ENCODE measurements at regions not wholly inside any gene's neighbourhood (a gene's known extent, or its start where the extent isn't known, plus 50 kb on each side); places are given as distances from the start of the nearest gene placed in this dataset.

GRCh38 chr6:62707156-62707555 is 421.1 kb upstream of the KHDRBS2 start:
- no peaks in the 10 kb centered on the region for H3K36me3 ChIP-seq (ENCODE audit: control insufficient read depth in 2 of 3, insufficient read depth in 3 of 3, low read length in 3 of 3)
- no peak overlapping the region for H3K9ac ChIP-seq (ENCODE audit: low read length in 3 of 3)
- H3K4me3 ChIP-seq (ENCODE audit: low read length in 3 of 3), result no peak overlapping the region
- H3K4me1 ChIP-seq (ENCODE audit: control insufficient read depth in 2 of 3, insufficient read depth in 2 of 3, low read depth in 1 of 3, low read length in 3 of 3), result no peaks in the 10 kb centered on the region
- H3K27me3 ChIP-seq (ENCODE audit: control insufficient read depth, insufficient read depth, low read length), result no peaks in the 10 kb centered on the region
- TF ChIP-seq CTCF (IDR thresholded peaks at IDR 0.05; ENCODE audit: borderline replicate concordance, extremely low read depth, insufficient read depth), result no peak
- intact Hi-C loops (cut with DNase I), result no loop called here
- no peaks in the 10 kb centered on the region for H3K9me3 ChIP-seq (ENCODE audit: control insufficient read depth in 2 of 3, insufficient read depth in 1 of 3, low read length in 3 of 3)
- DNase-seq (no peak), FAIRE-seq (no peak)
- H3K27ac ChIP-seq (ENCODE audit: low read depth in 2 of 2, low read length in 2 of 2), result no peak overlapping the region

- Histone ChIP-seq H3K27ac (ENCODE audit: low read depth in 2 of 2, low read length in 2 of 2) (no peak overlapping the region), H3K4me1 (ENCODE audit: control insufficient read depth in 2 of 3, insufficient read depth in 2 of 3, low read depth in 1 of 3, low read length in 3 of 3) (no peaks in the 10 kb centered on the region), H3K9ac (ENCODE audit: low read length in 3 of 3) (no peak overlapping the region), H3K9me3 (ENCODE audit: control insufficient read depth in 2 of 3, insufficient read depth in 1 of 3, low read length in 3 of 3) (peaks cover 0 to 4% (median 2%) of the 10 kb centered on the region in 3 donors), H3K27me3 (ENCODE audit: control insufficient read depth, insufficient read depth, low read length) (no peaks in the 10 kb centered on the region), H3K36me3 (ENCODE audit: control insufficient read depth in 2 of 3, insufficient read depth in 3 of 3, low read length in 3 of 3) (no peaks in the 10 kb centered on the region), H3K4me3 (ENCODE audit: low read length in 3 of 3) (no peak overlapping the region)
- no peak for TF ChIP-seq CTCF (IDR thresholded peaks at IDR 0.05; ENCODE audit: borderline replicate concordance, extremely low read depth, insufficient read depth)
- DNase-seq (no peak), FAIRE-seq (no peak)
- intact Hi-C loops (cut with DNase I), result no loop called here
These were observed 397.0 kb upstream of the KHDRBS2 start for GRCh38 chr6:62683063-62683462.

GRCh38 chr6:62681108-62681507 is 395.1 kb upstream of the KHDRBS2 start:
- Histone ChIP-seq H3K4me1 (ENCODE audit: control insufficient read depth in 2 of 3, insufficient read depth in 2 of 3, low read depth in 1 of 3, low read length in 3 of 3) (no peaks in the 10 kb centered on the region), H3K9me3 (ENCODE audit: control insufficient read depth in 2 of 3, insufficient read depth in 1 of 3, low read length in 3 of 3) (peaks cover 0 to 4% (median 2%) of the 10 kb centered on the region in 3 donors), H3K27me3 (ENCODE audit: control insufficient read depth, insufficient read depth, low read length) (no peaks in the 10 kb centered on the region), H3K9ac (ENCODE audit: low read length in 3 of 3) (no peak overlapping the region), H3K27ac (ENCODE audit: low read depth in 2 of 2, low read length in 2 of 2) (no peak overlapping the region), H3K4me3 (ENCODE audit: low read length in 3 of 3) (no peak overlapping the region), H3K36me3 (ENCODE audit: control insufficient read depth in 2 of 3, insufficient read depth in 3 of 3, low read length in 3 of 3) (no peaks in the 10 kb centered on the region)
- no peak for FAIRE-seq
- DNase-seq, result no peak
- no peak for TF ChIP-seq CTCF (IDR thresholded peaks at IDR 0.05; ENCODE audit: borderline replicate concordance, extremely low read depth, insufficient read depth)
- intact Hi-C loops (cut with DNase I), result no loop called here

GRCh38 chr6:62672989-62673388 is 387.0 kb upstream of the KHDRBS2 start:
- no peak overlapping the region for H3K4me3 ChIP-seq (ENCODE audit: low read length in 3 of 3)
- H3K4me1 ChIP-seq (ENCODE audit: control insufficient read depth in 2 of 3, insufficient read depth in 2 of 3, low read depth in 1 of 3, low read length in 3 of 3), result no peaks in the 10 kb centered on the region
- FAIRE-seq, result peak; percentile 45
- TF ChIP-seq CTCF (IDR thresholded peaks at IDR 0.05; ENCODE audit: borderline replicate concordance, extremely low read depth, insufficient read depth), result no peak
- no peak overlapping the region for H3K9ac ChIP-seq (ENCODE audit: low read length in 3 of 3)
- no peak overlapping the region for H3K27ac ChIP-seq (ENCODE audit: low read depth in 2 of 2, low read length in 2 of 2)
- intact Hi-C loops (cut with DNase I), result no loop called here
- DNase-seq, result no peak
- H3K27me3 ChIP-seq (ENCODE audit: control insufficient read depth, insufficient read depth, low read length), result no peaks in the 10 kb centered on the region
- no peaks in the 10 kb centered on the region for H3K36me3 ChIP-seq (ENCODE audit: control insufficient read depth in 2 of 3, insufficient read depth in 3 of 3, low read length in 3 of 3)
- no peaks in the 10 kb centered on the region for H3K9me3 ChIP-seq (ENCODE audit: control insufficient read depth in 2 of 3, insufficient read depth in 1 of 3, low read length in 3 of 3)
